T-helper 2 cell (primary cell): ENCODE measurements at regions not wholly inside any gene's neighbourhood (a gene's known extent, or its start where the extent isn't known, plus 50 kb on each side); places are given as distances from the start of the nearest gene placed in this dataset.

Experiments used
- DNase-seq, 5 experiments: peaks; one replicate each; pipeline versions ENCODE4 v3.0.0 to v3.0.0-alpha.2; 2012 to 2022

DNA sequence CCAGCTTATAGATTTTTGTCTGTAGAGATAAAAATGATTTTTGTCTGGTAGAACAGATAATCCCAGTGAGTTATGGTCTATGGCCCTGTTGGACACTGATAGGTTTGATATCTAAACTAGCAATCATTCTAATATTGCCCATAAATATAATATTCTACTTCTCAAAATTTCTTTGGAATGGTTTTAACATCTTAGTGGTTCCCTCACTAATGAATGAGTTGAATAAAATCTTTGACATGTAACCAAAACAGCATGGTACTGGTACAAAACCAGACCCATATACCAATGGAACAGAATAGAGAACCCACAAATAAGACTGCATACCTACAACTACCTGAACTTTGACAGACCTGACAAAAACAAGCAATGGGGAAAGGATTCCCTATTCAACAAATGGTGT lies 219.7 kb downstream of the SEC61B start:
- no peak for DNase-seq

DNA sequence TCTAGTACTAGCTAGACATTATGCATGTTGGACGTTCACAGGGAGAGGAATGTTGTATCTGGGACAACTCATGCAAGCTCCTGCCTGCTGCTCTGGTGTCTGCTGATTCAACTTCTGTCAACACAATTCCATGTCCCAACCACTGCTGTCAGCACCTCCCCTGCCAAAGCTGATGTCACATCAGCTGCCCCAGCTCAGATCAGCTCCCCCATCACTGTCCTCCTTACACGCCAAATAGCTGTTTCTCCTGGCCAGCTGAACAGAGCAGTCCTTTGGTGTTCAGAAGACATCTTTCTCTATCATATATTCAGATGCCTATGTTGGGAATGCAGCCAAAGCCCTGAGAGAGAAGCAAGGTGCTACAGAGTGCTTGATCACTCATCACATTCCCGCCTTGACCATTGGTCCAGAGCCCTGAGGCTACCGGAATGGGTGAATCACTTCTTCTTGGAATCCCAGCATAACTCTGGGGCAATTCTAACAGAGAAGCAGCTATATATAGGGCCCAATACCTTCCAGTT lies 223.3 kb downstream of the SEC61B start:
- DNase-seq, result no peak

DNA sequence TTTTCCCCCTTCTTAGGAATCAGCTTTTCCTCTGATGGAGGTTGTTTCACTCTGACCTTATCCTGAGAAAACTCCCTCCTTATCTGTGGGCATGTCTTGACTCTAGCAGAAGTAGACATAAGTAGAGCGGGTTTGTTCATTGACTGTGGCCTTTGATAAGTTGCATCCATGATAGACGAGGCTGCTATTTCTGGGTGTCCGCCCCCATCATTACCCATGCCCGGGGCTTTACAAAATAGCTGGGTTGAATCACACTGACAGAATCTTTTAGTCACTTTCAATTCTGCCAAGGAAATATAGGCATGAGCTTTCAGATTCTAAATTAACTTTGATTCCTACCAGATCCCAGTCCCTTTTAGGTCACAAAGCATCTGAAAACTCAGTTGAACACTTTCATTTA lies 223.8 kb downstream of the SEC61B start:
- no peak for DNase-seq

DNA sequence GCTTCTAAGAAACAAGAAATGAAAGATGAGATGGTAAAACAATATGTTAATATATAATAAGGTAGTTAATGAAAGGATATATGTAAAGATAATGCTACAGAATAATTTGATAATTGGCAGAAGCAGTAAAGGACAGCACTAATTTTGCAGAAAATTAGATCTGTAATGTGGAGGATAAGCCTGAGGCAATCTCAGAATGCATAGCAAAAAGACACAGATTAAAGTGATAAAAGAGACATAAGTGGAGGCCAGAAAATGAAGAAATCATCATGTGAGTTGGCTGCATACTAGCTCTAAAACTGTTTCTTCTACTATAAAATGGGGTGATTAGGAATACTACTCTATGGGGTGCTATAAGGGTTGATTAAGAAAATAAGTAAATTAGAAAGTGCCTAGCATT lies 225.9 kb downstream of the SEC61B start:
- no peak for DNase-seq

DNA sequence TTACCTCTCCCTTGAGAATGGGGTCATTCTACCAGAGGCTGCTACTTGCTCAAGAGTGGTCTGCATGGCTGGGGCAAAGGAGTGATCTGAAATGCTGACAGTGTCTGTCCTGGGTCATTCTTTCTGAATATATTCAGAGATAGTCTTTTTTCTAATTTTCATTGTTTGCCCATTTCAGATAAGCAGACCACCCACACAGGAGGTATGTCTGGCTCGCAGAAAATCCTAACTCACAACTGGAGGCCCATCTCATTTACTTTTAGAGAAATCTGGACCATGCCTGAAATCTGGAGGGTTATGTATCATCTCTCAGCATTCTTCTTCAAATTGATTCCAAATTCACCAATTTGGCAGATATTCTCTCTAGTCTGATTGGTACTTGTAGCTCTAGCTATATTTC lies 227.6 kb downstream of the SEC61B start:
- no peak for DNase-seq

DNA sequence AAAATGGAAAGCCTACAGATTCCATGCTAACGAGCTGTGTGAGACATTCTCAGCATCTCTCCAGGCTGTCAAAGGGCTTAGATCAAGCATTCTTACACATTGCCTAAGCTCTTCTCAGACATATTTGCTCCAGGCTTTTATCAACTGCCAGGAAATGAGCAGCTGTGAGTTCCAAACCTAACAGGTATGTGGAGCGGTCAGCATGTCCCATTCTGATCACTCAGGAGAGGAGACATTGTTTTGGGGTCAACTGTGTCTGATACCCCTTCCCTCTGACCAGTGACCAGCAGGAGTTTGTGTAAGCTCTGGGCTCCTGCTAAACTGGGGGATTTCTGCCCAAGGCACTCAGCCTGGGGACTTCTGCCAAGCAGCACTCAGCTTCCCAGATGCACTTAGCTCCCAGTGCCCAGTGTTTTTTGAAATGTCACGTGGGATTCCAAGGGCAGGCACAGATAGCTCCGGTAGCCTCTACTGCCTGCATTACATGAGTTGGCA lies 229.1 kb downstream of the SEC61B start:
- no peak for DNase-seq

DNA sequence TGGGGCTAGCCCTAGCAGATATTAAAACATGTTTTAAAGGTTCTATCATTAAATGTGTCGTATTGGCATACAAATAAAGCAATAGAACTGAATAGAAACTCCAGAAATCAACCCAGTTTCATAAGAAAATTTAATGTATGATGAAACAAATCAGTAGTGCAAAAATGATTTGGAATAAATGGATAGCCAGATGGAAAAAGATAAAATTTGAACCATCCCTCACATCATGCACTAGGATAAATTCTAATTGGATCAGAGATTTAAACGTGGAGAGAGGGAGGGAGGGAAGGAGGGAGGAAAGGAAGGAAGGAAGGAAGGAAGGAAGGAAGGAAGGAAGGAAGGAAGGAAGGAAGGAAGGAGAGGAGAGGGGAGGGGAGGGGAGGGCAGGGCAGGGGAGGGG lies 235.3 kb downstream of the SEC61B start:
- DNase-seq, result no peak

DNA sequence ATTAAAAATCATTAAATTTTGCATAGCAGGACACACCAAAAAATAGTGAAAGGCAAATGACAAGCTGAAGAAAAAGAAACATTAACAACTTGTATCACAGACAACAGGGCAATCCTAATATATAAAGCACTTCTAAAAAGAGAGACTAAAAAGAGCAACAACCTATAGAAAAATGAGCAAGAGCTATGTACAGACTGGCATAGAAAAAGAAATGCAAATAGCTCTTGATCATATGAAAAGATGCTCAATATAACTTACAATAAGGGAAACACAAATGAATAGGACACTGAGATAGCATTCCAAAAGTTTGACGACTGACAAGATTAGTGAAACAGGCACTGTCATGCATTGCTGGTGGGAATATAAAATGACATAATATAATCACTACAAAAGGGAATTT lies 235.9 kb downstream of the SEC61B start:
- DNase-seq, result no peak

DNA sequence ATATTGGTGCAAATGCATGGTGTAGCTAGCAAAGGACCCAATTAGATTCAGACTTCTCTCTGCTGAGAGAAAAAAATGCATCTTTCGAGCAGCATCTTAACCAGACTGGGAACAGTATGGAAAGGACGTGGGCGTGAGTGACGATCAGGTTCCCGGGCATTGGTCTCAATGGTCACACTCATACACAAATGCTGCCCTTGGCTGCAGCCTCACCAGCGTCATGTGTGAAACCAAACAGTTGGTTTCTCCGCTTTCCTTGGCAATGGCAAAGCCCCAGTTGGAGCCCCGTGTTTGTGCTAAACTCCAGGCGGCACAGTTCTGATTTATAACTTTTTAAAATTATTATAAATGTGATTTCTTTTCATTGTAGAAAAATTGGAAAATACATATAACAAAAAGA lies 237.8 kb downstream of the SEC61B start:
- no peak for DNase-seq

DNA sequence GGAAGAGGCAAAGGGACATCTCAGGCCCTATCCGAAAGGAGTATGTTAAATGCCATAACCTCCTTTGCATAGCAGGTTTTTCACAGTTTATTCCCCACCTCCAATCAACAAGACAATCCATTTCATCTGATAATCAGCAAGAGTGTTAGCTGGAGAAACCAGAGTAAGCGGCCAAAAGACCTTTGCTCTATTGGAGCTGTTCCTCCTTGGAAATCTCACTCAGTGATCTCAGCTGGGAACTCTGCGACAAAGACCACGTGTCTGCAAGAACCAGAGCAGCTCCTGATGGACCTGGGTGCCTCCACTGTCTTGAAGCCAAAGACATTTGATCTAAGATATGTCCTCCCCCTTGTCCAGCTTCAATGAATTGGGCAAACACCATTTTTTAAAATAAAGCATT lies 241.0 kb downstream of the SEC61B start:
- DNase-seq, result no peak

DNA sequence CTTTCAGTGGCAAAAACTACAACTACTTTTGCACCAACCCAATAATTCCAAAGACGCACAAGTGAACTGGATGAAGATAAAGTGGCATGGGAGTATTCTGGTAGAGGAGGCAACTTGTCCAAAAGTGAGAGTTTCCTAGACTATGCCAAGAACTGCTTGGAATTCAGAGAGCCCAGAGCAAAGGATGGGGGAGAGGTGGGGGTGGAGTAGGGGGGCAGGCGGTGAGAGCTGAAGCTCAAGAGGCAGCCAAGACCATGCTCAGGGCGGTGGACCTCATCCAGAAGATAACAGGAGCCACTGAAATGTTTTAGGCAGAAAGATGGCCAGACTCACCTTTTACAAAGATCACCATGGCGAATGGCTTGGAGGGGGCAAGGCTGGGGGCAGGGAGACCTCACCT lies 242.5 kb downstream of the SEC61B start:
- DNase-seq, result no peak

DNA sequence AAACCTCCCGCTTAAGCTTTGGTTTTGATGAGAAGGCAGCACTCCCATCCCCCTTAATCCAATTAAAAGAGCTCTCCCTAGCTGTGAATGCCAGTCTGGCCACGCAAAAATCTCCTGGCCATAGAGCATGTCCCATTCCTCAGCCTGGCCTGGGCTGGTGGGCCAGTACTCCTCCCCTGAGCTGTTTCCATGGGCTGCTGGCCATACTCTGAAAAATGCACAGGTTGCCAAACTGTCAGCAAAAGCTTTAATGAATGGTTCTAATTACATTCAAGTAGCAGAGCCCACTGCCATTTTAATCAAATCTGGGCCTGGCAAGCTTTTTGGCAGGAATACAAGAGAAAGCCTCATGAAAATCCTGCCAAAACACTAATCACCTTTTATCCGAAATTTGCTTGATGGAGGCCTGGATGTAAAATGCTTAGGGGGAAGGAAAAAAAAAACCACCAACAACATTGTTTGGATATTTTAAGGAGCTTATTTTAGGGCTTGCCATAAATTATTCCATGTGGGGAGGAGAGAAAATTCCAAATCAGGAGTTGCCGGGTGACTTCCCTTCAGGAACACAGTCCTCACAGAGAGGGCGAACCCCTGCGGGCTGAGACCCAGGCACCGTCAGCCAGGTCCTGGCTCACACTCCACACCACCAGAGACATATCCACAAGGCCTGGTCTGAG lies 243.3 kb downstream of the SEC61B start:
- DNase-seq, result no peak

DNA sequence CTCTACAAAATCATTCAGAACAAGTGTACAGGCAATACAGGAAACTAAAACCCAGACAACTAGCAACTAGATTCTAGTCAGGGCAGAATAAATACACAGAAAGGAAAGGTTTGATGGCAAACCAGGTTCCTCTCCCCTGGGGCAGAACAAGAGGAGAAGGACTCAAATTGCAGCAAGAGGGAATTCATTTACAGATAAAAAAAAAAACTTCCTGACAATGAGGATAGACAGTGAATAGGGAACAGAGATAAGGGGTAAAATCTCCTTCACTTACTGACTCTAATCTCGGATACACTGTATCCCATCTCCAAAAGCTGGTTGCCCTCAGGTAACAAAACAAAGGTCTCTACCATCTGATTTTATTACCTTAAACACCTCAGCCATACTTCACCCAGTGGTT lies 244.0 kb downstream of the SEC61B start:
- DNase-seq, result no peak

DNA sequence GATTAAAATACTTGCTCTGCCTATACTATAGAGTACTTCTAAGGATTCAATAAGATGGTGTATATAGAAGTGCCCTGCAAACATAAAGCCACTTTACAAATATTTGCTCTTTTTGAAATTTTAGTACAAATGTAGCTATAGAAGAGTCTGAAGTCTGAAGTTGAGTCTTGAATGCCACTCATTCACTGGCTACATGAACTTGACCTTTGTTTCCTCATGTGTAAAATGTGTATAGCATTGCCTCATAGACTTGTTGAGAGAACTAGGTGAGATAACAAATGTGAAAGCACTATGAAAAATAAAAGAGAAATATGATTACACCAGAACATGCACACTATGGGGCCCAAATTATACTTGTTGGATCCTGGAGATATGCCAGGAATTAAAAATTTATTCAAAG lies 244.7 kb downstream of the SEC61B start:
- DNase-seq, result no peak

DNA sequence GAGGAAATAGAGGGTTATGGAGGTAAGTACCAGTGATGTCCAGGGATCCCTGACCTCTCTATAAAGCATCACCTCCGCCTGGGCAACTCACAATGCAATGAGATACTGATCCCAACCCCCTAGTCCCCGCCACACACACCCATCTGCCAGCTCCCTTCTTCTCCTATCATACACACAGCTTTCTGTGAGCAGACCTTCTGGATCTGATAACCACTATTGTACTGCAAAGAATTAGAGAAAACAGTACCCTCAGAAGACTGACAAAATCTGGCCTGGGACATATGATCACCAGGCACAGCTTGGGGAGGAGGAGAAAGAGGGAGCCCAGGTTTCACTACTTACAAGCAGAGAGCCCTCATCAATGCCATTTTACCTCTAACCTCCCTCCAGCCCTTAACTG lies 249.0 kb downstream of the SEC61B start:
- no peak for DNase-seq

DNA sequence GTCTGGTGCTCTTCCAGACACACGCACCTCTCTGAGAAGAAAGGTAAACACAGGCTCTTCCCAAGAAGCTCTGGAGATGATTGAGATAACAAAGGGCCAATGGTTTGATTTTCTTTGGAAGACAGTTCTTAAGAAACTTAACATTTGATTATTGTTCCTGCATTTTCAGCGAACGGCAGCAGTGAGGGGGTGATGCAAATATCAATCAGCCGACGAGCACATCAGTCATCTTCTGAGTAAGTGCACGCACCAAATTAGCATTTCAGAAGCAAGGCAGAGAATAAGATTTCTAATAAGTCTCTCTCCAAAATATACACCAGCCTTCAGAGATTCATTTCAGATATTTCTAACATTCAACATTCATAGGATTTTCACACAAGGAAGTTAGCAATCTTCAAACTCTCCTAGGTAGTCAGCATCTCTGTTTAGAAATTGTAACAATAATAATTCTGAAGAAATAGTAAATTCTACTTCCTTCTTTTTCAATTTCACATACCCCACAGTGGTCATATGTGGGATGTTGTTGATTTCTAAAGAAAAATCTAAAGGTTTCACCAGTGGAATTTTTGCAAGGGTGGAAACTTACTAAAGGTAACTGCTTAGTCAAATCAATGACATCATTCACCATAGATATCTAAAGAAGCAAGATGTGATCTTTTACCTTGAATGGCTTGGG lies 250.3 kb downstream of the SEC61B start:
- DNase-seq, result peak in 1 of 5 experiments; percentile 35

DNA sequence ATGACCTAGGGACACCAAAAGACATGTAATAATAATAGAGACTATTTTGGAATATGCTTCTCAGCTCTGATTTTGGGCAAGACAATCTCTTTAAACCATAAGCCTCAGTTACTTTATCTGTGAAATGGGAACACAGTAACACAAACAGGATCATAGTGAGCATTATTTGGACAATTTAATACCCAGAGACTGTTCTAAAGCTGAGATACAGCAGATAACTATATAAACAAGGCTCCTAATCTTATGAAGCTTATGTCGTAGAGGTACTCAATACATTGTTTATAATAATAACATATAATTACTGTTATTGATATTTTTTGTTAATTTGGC lies 250.8 kb downstream of the SEC61B start:
- no peak for DNase-seq

DNA sequence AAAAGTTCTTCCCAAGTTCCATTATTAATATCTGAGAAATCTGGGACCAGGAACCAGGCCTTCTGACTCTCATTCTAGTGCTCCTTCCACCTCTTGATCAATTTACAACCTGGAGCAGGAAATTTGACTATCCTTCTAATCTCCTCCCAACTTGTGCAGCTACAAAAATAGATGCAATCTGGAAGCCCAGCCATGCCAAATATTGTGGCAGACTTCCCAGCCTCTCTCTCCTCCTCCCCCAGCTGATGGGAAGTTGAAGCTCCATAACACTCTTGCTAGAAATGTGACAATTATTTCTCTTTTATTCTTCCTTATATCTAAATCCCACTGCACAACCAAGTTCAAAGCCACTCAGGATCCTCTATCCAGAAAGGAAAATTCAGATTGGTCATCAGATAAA lies 252.1 kb downstream of the SEC61B start:
- no peak for DNase-seq

DNA sequence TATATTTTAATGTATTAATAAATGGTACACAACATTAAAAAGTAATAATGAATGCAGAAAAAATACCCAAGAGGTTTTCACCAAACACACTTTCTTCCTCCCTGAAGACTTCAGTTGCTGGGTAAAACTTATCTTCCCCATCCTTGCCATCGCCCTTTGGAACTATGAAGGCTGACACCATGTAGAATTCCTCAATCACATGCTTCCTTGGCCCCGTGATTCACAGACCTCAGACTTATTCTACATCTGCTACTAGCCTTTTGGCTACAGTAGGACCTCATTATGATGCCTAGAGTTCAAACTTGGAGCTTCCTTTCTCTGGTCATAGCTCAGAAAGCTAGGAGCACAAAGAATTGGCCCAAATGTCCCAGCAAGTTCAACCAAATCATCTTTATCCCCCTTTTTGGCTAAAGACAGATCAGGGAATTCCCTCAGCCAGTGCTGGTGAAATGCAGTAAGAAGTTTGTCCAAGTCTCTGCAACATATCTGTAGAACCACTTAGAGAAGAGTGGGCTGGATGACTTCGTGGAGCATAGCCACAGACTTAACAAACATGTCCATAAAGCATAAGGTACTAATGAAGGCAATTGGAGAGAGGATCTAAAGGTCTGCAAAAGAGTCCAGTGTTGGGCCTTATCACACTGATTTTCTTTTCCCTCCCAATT lies 253.5 kb downstream of the SEC61B start:
- no peak for DNase-seq

DNA sequence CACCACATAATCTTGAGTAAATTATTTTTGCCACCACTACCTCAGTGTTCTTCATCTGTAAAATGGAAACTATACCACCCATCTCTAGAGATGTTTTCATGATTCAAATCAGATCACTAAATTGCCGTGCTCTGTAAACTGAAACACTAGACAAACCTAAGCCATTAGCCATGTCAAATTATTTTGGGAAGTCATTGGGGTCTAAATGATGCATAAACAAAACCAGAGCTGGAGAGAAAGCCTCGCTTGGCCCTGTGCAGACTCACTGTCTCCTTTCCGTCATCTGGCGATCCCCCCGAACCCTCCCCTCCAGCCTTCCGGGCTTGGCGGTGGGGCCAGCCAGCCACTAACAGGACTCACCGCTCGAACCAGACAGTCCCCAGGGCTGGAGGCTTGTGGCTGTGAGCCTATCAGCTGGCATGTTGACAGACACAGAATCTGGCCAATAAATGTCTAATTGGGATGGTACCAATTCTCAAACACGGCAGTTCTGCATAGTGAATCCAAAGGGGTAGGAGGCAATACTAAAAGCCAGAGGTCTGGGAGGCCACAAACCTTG lies 256.5 kb downstream of the SEC61B start:
- DNase-seq, result no peak

DNA sequence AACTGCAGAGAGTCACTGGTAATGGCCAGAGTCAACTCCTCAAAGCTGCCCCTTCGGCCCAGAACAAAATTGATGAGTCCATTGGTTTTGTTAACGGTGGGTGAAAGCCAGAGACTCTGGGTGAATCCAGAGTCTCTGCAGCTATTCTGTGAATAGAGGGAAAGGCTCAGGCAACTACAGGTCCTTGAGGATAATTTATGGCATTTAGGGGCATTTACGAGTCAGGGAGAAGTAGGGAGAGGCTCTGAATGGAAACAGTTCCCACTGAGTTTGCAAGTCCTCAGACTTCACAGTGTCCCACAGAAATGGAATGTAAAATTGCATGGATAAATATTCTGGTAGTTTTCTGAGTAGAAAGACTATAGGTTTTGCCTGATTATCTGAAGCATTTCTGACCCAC lies 257.8 kb downstream of the SEC61B start:
- DNase-seq, result no peak

DNA sequence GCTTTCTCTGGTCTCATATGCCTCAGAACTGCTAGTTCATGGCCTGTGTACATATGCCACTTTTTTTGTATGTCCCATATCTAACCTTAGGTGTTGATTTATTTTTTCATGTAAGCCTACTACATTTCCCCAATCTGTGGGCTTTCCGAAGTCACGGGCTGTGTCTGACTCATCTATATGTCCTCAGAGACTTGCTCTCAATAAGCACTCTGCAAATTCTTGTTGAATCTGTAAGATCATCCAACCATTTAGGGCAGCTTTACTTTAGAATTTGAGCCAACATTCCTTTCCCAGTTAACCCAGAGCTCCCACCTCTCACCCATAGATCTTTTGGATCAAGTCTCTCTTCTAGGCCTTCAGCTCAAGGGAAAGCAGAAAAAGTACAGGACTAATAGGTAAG lies 263.4 kb downstream of the SEC61B start:
- no peak for DNase-seq

DNA sequence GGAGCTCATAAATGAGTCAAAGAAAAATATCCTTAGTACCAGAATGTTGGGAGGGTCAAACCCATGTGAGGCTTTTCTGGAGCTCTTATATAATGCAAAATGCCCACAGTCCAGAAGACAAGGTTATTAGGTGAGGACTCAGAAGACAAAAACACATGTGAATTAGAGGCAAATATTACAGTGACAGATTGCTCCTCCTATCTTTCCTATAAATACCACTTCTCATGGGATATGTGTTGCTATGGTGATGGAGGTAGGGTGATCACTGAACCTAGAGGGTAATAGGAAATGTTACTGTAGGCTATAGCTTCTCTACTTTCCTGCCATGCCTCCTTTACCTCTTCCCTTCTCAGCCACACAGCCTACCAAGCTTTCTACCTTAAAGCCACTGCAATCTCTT lies 264.6 kb downstream of the SEC61B start:
- DNase-seq, result no peak
